Adrenal gland (tissue), 9 donors: ENCODE measurements at regions not wholly inside any gene's neighbourhood (a gene's known extent, or its start where the extent isn't known, plus 50 kb on each side); places are given as distances from the start of the nearest gene placed in this dataset.

Experiments
- DNase-seq, 7 donors: peaks; one replicate each; pipeline ENCODE4 v3.0.0-alpha.2; 2019 to 2020
- H3K27ac ChIP-seq, 5 donors: fragments of 200-600 bp; sonication (generic) in 4 of 5; 1 replicate in 3 of 5; 2 replicates in 2 of 5; pipeline versions ENCODE4 v1.5.1 to v1.8.0; 2016 to 2020; ENCODE audit warnings: mild to moderate bottlenecking in 1 of 5
- H3K27me3 ChIP-seq: fragments of 200-600 bp; 2 replicates; pipeline ENCODE4 v1.8.0; 2021
- H3K36me3 ChIP-seq, 2 donors: fragments of 200-600 bp; replicated peaks in 1 of 2; 1 replicate in 1 of 2; 2 replicates in 1 of 2; pipeline versions ENCODE4 v1.5.1 to v1.8.0; 2018 to 2022
- H3K4me1 ChIP-seq, 2 donors: fragments of 200-600 bp; replicated peaks in 1 of 2; 1 replicate in 1 of 2; 2 replicates in 1 of 2; pipeline versions ENCODE4 v1.5.1 to v1.8.0; 2018 to 2021
- H3K4me3 ChIP-seq, 4 donors: fragments of 200-600 bp; sonication (generic) in 3 of 4; one replicate each; pipeline ENCODE4 v1.5.1; 2016 to 2018
- H3K9me3 ChIP-seq, 3 donors: fragments of 200-600 bp; sonication (generic) in 1 of 3; replicated peaks in 1 of 3; 1 replicate in 2 of 3; 2 replicates in 1 of 3; pipeline versions ENCODE4 v1.5.1 to v1.8.0; 2016 to 2021
- CTCF ChIP-seq, 6 experiments: fragments of 450-650 bp in 4 of 6; fragments of 200-600 bp in 2 of 6; sonication (generic) in 1 of 6; IDR thresholded peaks; 1 replicate in 5 of 6; 2 replicates in 1 of 6; pipeline versions ENCODE4 v1.5.1 to v1.8.0; 2016 to 2021; ENCODE audit warnings: antibody characterized with exemption in 6 of 6, mild to moderate bottlenecking in 2 of 6, moderate library complexity in 1 of 6
- POLR2A ChIP-seq, 2 donors: fragments of 450-650 bp; IDR thresholded peaks; one replicate each; pipeline ENCODE4 v1.6.1; 2017; ENCODE audit warnings: antibody characterized with exemption in 2 of 2, mild to moderate bottlenecking in 2 of 2, moderate library complexity in 1 of 2
- WGBS, 4 donors: extraction: QIAGEN DNeasy Blood & Tissue Kit in 2 of 4; methylation state at CpG; one replicate each; pipeline versions ENCODE4 v1.1.5 to v1.1.7; 2013 to 2017; 5-methylcytosine and 5-hydroxymethylcytosine counted together
- intact Hi-C, 2 donors: fragments of 100-400 bp; cut with DNase I; formaldehyde crosslinking; loops; one replicate each; pipeline versions ENCODE4 v1.14.1 to v1.15.0; 2022 to 2023
- donor health status: healthy with polysubstance abuse.
- donor health status: Bipolar disorder and iron deficiency.
- donor health status: DM: yes; HTN: yes; CAD: no.
- donor health status: DM: no; HTN: no; CAD: no.
- donor health status: DM: no; HTN: no; CAD: no.

DNA sequence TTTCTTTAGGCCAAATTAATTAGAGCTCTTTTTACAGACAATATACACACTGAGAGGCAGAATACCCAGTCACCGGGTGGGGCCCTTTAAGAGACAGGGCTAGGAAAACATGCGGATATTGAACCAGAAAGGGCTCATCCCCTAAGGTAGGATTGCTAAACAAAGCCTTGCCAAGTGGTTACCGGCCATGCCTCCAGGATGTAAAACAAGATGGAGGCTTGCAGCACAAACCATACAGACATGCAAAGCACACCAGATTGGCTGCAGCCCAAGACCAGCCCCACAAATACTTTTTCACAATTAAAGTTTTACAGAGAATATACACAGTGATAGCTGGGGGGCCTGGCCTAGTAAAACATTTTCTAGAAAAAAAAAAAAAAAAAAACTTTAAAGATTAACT, 210.0 kb downstream of the KLHL4 start:
- Histone ChIP-seq H3K36me3 (no peaks in the 10 kb centered on the region), H3K27ac (no peak overlapping the region), H3K4me3 (no peak overlapping the region), H3K4me1 (no peaks in the 10 kb centered on the region), H3K9me3 (no peaks in the 10 kb centered on the region), H3K27me3 (no peaks in the 10 kb centered on the region)
- intact Hi-C loops = no loop called here
- TF ChIP-seq POLR2A (IDR thresholded peaks at IDR 0.05) = no peak
- no peak for TF ChIP-seq CTCF (IDR thresholded peaks at IDR 0.05)
- 40 to 61% (median 50%) methylated on average over 3 of the region's 3 CpGs for WGBS, 4 donors
- no peak for DNase-seq

DNA sequence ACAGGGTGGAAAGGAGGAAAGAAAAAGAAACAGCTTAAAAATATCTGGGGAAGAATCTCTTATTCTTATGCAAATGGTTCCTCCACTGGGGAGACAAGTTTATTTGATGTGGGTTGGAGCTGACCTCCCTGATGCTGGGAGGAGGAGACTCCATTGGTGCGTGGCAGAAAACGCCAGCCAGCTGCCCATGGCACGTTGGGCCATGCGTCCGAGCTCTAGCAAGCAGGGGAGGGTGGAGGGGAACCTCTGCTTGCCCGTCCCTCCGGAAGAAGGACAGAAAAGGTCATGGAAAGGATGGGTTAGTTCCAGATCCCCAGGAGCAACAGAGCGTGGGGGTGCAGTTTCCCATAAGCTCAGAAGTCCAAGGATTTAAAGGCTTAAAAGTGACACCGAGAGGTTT, 210.4 kb downstream of the KLHL4 start:
- no peak overlapping the region for H3K27ac ChIP-seq
- no peaks in the 10 kb centered on the region for H3K27me3 ChIP-seq
- no peaks in the 10 kb centered on the region for H3K9me3 ChIP-seq
- no peak overlapping the region for H3K4me3 ChIP-seq
- no peaks in the 10 kb centered on the region for H3K36me3 ChIP-seq
- WGBS, 4 donors = 65 to 81% (median 76%) methylated on average over 9 of the region's 9 CpGs
- intact Hi-C loops = no loop called here
- DNase-seq = no peak
- TF ChIP-seq CTCF (IDR thresholded peaks at IDR 0.05) (no peak), POLR2A (IDR thresholded peaks at IDR 0.05) (no peak)
- H3K4me1 ChIP-seq = no peaks in the 10 kb centered on the region

DNA sequence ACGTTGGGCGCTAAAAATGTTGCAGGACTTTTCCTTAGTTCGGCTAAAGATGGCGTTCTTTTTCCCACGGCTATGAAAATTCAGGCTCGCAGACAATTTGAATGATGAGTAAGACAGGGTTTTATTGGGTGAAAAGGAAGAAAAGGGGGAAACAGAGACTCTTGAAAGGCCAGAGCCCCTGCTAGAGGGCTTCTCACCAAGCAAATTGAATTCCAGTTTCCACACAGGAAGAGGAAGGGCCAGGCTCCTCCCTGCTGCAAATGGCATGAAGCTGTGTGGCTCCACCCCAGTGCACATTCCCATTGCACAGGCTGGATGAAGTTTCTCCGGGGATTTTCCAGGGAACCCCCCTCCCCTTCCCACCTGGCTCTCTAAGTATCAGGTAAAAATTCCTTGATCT, 210.9 kb downstream of the KLHL4 start:
- Histone ChIP-seq H3K9me3 (no peaks in the 10 kb centered on the region), H3K27me3 (no peaks in the 10 kb centered on the region), H3K27ac (no peak overlapping the region), H3K4me3 (no peak overlapping the region), H3K4me1 (no peaks in the 10 kb centered on the region), H3K36me3 (no peaks in the 10 kb centered on the region)
- intact Hi-C loops = no loop called here
- no peak for DNase-seq
- WGBS, 4 donors = 84 to 97% (median 89%) methylated on average over 6 to 7 of the region's 7 CpGs
- TF ChIP-seq POLR2A (IDR thresholded peaks at IDR 0.05) = no peak
- no peak for TF ChIP-seq CTCF (IDR thresholded peaks at IDR 0.05)

DNA sequence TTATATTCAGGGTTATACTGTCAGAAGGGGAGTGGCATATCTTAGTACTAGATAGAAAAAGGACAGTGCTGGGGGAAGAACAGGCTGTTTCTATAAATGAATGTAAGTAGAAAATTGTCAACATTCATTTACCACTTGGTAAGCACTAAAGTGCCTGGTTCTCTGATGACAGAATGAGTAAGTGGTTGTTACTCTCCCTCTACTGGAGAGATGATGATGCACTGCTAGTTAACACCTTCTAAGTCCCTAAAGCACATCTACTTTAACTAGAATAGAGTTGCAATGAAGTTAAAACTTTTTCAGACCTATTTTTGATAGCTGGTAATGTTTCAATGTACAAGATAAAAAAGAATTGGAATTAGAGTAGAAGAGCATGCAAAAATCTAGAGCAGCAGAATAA, 214.5 kb downstream of the KLHL4 start:
- intact Hi-C loops = no loop called here
- H3K27me3 ChIP-seq = no peaks in the 10 kb centered on the region

More for the DNA sequence above, 214.5 kb downstream of the KLHL4 start:
- Histone ChIP-seq H3K4me1 (no peaks in the 10 kb centered on the region), H3K9me3 (no peaks in the 10 kb centered on the region), H3K4me3 (no peak overlapping the region), H3K27ac (no peak overlapping the region), H3K36me3 (no peaks in the 10 kb centered on the region)
- TF ChIP-seq POLR2A (IDR thresholded peaks at IDR 0.05) = no peak
- TF ChIP-seq CTCF (IDR thresholded peaks at IDR 0.05) = no peak
- DNase-seq = no peak
